Nephron (organoid): ENCODE measurements at regions not wholly inside any gene's neighbourhood (a gene's known extent, or its start where the extent isn't known, plus 50 kb on each side); places are given as distances from the start of the nearest gene placed in this dataset.

ENCODE experiments used
- H3K27ac Mint-ChIP-seq, 3 experiments: 2 replicates each; pipeline ENCODE4 v1.8.0; 2020; ENCODE audit warnings: mixed read lengths in 3 of 3, mild to moderate bottlenecking in 2 of 3, moderate library complexity in 1 of 3
- H3K27me3 Mint-ChIP-seq: 2 replicates; pipeline ENCODE4 v1.8.0; 2021; ENCODE audit warnings: low read depth, mild to moderate bottlenecking, moderate library complexity, mixed read lengths
- H3K36me3 Mint-ChIP-seq: 2 replicates; pipeline ENCODE4 v1.8.0; 2020; ENCODE audit warnings: low read depth, mixed read lengths
- H3K4me1 Mint-ChIP-seq: 2 replicates; pipeline ENCODE4 v1.8.0; 2020; ENCODE audit warnings: mixed read lengths
- H3K4me3 Mint-ChIP-seq, 3 experiments: 2 replicates each; pipeline ENCODE4 v1.8.0; 2020; ENCODE audit warnings: mild to moderate bottlenecking in 3 of 3, mixed read lengths in 3 of 3, moderate library complexity in 2 of 3
- H3K9me3 Mint-ChIP-seq: 2 replicates; pipeline ENCODE4 v1.8.0; 2020; ENCODE audit warnings: mixed read lengths
- TF ChIP-seq, protein P1 (sequence below), 3 experiments: fragments of 200-600 bp; sonication (generic); IDR thresholded peaks; one replicate each; pipeline ENCODE4 v1.5.0; 2021; ENCODE audit warnings: antibody characterized with exemption in 3 of 3; ENCODE audit not compliant: unreplicated experiment in 3 of 3

- H3K36me3 Mint-ChIP-seq, result no peaks in the 10 kb centered on the region
- no peaks in the 10 kb centered on the region for H3K9me3 Mint-ChIP-seq
- TF ChIP-seq, protein P1, sequence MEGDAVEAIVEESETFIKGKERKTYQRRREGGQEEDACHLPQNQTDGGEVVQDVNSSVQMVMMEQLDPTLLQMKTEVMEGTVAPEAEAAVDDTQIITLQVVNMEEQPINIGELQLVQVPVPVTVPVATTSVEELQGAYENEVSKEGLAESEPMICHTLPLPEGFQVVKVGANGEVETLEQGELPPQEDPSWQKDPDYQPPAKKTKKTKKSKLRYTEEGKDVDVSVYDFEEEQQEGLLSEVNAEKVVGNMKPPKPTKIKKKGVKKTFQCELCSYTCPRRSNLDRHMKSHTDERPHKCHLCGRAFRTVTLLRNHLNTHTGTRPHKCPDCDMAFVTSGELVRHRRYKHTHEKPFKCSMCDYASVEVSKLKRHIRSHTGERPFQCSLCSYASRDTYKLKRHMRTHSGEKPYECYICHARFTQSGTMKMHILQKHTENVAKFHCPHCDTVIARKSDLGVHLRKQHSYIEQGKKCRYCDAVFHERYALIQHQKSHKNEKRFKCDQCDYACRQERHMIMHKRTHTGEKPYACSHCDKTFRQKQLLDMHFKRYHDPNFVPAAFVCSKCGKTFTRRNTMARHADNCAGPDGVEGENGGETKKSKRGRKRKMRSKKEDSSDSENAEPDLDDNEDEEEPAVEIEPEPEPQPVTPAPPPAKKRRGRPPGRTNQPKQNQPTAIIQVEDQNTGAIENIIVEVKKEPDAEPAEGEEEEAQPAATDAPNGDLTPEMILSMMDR (IDR thresholded peaks at IDR 0.05; ENCODE audit: unreplicated experiment in 3 of 3), result no peak
- H3K4me3 Mint-ChIP-seq, result no peak overlapping the region
- no peak overlapping the region for H3K27ac Mint-ChIP-seq
- no peaks in the 10 kb centered on the region for H3K4me1 Mint-ChIP-seq
- H3K27me3 Mint-ChIP-seq, result no peaks in the 10 kb centered on the region
Measured at GRCh38 chr2:220574038-220574437, 946.6 kb downstream of the SLC4A3 start.

GRCh38 chr2:220575963-220576362 is 948.5 kb downstream of the SLC4A3 start:
- no peaks in the 10 kb centered on the region for H3K4me1 Mint-ChIP-seq
- H3K4me3 Mint-ChIP-seq, result no peak overlapping the region
- no peaks in the 10 kb centered on the region for H3K36me3 Mint-ChIP-seq
- TF ChIP-seq, protein P1 (IDR thresholded peaks at IDR 0.05; ENCODE audit: unreplicated experiment in 3 of 3), result no peak
- H3K27ac Mint-ChIP-seq, result no peak overlapping the region
- H3K9me3 Mint-ChIP-seq, result no peaks in the 10 kb centered on the region
- H3K27me3 Mint-ChIP-seq, result no peaks in the 10 kb centered on the region

- TF ChIP-seq, protein P1 (IDR thresholded peaks at IDR 0.05; ENCODE audit: unreplicated experiment in 3 of 3), result no peak
Measured at GRCh38 chr2:220579452-220579851, 952.0 kb downstream of the SLC4A3 start.

DNA sequence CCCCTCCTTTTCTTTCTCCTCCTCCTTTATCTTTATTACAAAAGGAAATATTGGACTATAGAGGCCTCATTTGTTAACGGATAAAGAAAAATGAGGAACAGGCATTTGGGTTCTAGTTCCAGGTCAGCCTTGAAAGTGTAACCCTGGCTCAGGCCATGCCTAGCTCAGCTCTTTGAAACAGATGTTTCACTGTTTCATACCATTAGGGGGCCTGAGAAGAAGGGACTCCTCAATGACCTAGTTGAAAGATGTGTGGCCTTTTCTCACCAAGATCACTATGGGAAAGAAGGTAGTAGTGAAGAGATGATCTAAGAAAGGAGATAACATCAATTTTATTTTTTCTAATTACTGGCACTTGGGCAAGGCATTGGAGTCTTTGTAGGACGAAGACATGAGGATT is 952.7 kb downstream of the SLC4A3 start:
- TF ChIP-seq, protein P1 (IDR thresholded peaks at IDR 0.05; ENCODE audit: unreplicated experiment in 3 of 3), result no peak
- H3K27me3 Mint-ChIP-seq, result peaks cover 4% of the 10 kb centered on the region
- no peak overlapping the region for H3K4me3 Mint-ChIP-seq
- H3K36me3 Mint-ChIP-seq, result no peaks in the 10 kb centered on the region
- H3K9me3 Mint-ChIP-seq, result no peaks in the 10 kb centered on the region
- H3K4me1 Mint-ChIP-seq, result peaks cover 7% of the 10 kb centered on the region
- H3K27ac Mint-ChIP-seq, result no peak overlapping the region

More at GRCh38 chr2:220579452-220579851, 952.0 kb downstream of the SLC4A3 start:
- Mint-ChIP-seq H3K4me3 (no peak overlapping the region), H3K4me1 (peaks cover under 1% of the 10 kb centered on the region), H3K27ac (no peak overlapping the region), H3K9me3 (no peaks in the 10 kb centered on the region), H3K27me3 (peaks cover 4% of the 10 kb centered on the region), H3K36me3 (no peaks in the 10 kb centered on the region)

DNA sequence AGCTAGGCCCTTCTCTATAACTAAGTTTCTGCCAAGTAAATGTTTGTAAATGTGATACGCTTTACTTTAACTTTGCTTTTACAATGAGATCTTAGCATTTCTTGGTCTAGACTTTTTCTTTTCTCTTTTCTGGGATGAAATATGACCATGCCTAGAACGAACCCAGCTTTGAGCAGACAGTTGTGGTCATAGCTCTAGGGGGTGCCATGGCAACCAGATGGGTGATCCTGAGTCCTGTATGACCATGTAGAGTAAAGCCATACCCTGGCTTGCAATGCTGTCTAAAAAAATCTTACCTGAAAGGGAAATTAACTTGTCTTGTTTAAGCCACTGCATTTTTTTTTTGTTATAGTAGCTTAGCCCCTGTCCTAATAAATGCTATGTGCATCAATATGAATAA is 956.3 kb downstream of the SLC4A3 start:
- no peaks in the 10 kb centered on the region for H3K9me3 Mint-ChIP-seq
- TF ChIP-seq, protein P1 (IDR thresholded peaks at IDR 0.05; ENCODE audit: unreplicated experiment in 3 of 3), result no peak
- peaks cover 4% of the 10 kb centered on the region for H3K27me3 Mint-ChIP-seq
- H3K4me3 Mint-ChIP-seq, result no peak overlapping the region
- peaks cover 29% of the 10 kb centered on the region for H3K4me1 Mint-ChIP-seq
- no peak overlapping the region for H3K27ac Mint-ChIP-seq
- no peaks in the 10 kb centered on the region for H3K36me3 Mint-ChIP-seq

GRCh38 chr2:220585241-220585640 is 957.8 kb downstream of the SLC4A3 start:
- Mint-ChIP-seq H3K4me3 (no peak overlapping the region), H3K27ac (no peak overlapping the region), H3K4me1 (peaks cover 29% of the 10 kb centered on the region), H3K9me3 (no peaks in the 10 kb centered on the region), H3K27me3 (peaks cover 4% of the 10 kb centered on the region), H3K36me3 (no peaks in the 10 kb centered on the region)
- TF ChIP-seq, protein P1 (IDR thresholded peaks at IDR 0.05; ENCODE audit: unreplicated experiment in 3 of 3), result no peak
